ENCODE measurements at regions not wholly inside any gene's neighbourhood (a gene's known extent, or its start where the extent isn't known, plus 50 kb on each side); places are given as distances from the start of the nearest gene placed in this dataset.

DNA sequence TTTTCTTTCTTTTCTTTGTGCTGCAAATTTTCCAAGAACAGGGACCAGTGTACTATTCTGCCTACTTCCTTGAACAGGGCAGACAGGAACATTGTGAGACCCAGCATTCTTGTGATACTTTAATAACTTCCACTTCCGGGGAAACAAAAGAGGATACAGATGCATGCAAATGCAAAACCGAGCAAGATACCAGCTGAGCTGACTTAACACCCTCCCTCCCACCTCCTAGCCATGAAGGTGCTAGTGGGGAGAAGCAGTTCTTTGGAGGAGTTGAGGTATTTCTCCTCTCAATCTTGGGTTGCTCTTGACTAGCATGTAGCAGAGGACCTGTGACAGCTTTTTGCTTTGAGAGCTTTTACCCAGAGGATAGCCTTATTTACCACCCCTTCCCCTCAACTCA lies 111.2 kb downstream of the KLF5 start:
- TF ChIP-seq, protein P1, sequence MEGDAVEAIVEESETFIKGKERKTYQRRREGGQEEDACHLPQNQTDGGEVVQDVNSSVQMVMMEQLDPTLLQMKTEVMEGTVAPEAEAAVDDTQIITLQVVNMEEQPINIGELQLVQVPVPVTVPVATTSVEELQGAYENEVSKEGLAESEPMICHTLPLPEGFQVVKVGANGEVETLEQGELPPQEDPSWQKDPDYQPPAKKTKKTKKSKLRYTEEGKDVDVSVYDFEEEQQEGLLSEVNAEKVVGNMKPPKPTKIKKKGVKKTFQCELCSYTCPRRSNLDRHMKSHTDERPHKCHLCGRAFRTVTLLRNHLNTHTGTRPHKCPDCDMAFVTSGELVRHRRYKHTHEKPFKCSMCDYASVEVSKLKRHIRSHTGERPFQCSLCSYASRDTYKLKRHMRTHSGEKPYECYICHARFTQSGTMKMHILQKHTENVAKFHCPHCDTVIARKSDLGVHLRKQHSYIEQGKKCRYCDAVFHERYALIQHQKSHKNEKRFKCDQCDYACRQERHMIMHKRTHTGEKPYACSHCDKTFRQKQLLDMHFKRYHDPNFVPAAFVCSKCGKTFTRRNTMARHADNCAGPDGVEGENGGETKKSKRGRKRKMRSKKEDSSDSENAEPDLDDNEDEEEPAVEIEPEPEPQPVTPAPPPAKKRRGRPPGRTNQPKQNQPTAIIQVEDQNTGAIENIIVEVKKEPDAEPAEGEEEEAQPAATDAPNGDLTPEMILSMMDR (IDR thresholded peaks at IDR 0.05), result no peak
- no peak for TF ChIP-seq POLR2A (IDR thresholded peaks at IDR 0.05)

All from body of pancreas (tissue), 4 donors.